Esophagus squamous epithelium (tissue), 5 donors: ENCODE measurements at regions not wholly inside any gene's neighbourhood (a gene's known extent, or its start where the extent isn't known, plus 50 kb on each side); places are given as distances from the start of the nearest gene placed in this dataset.

ENCODE experiments used
- DNase-seq: peaks from one replicate; lab custom pipeline; 2025; lab: John Stamatoyannopoulos, UW
- H3K27ac ChIP-seq, 4 donors: fragments of 200-600 bp; sonication (generic); one replicate each; pipeline ENCODE4 v1.5.1; 2016 to 2019; ENCODE audit warnings: mild to moderate bottlenecking in 1 of 4
- H3K27me3 ChIP-seq, 4 donors: fragments of 200-600 bp; sonication (generic); 1 replicate in 3 of 4; 2 replicates in 1 of 4; pipeline versions ENCODE4 v1.5.1 to v1.6.0; 2017 to 2021; ENCODE audit warnings: antibody characterized with exemption in 1 of 4
- H3K36me3 ChIP-seq, 3 donors: fragments of 200-600 bp; sonication (generic); one replicate each; pipeline ENCODE4 v1.5.1; 2016 to 2019
- H3K4me1 ChIP-seq, 3 donors: fragments of 200-600 bp; sonication (generic); one replicate each; pipeline ENCODE4 v1.5.1; 2017 to 2019
- H3K4me3 ChIP-seq, 4 donors: fragments of 200-600 bp; sonication (generic); 1 replicate in 3 of 4; 2 replicates in 1 of 4; pipeline ENCODE4 v1.5.1; 2016 to 2019; ENCODE audit warnings: mild to moderate bottlenecking in 2 of 4, moderate library complexity in 1 of 4
- H3K9me3 ChIP-seq, 3 donors: fragments of 200-600 bp; sonication (generic); one replicate each; pipeline ENCODE4 v1.5.1; 2016 to 2019
- POLR2A ChIP-seq, 4 donors: fragments of 450-650 bp; IDR thresholded peaks; one replicate each; pipeline ENCODE4 v1.6.1; 2017; ENCODE audit warnings: antibody characterized with exemption in 4 of 4, mild to moderate bottlenecking in 4 of 4, moderate library complexity in 3 of 4
- WGBS, 2 donors: methylation state at CpG; one replicate each; pipeline ENCODE4 v1.1.5; 2018; 5-methylcytosine and 5-hydroxymethylcytosine counted together
- intact Hi-C: fragments of 100-400 bp; cut with DNase I; formaldehyde crosslinking; loops from one replicate; pipeline ENCODE4 v1.15.0; 2022
- TF ChIP-seq, protein P1 (sequence below), 6 experiments: fragments of 450-650 bp in 4 of 6; fragments of 200-600 bp in 2 of 6; sonication (generic) in 2 of 6; IDR thresholded peaks; one replicate each; pipeline ENCODE4 v1.5.1; 2016 to 2019; ENCODE audit warnings: antibody characterized with exemption in 6 of 6, mild to moderate bottlenecking in 4 of 6, moderate library complexity in 4 of 6
- donor health status: DM: yes; HTN: yes; CAD: no.

DNA sequence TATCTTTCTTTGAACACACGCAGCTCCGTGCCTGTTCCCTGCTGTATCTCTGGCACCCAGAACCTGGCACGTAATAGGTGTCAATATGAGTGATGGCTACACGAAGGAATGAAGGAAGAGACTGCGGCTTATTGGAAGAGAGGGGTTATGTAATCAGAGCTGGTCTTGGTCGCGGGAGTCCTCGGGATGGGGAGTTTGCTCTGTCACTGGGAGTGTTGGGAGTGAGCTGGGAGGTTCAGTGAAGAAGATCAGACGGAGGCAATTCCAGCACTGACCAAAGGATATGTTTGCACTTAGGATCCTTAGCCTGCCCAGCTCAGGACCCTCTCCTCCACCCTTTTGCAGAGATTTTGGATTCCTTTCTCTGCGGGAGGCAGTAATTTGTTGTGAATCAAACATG is 709.1 kb downstream of the PTPRU start:
- no peak for DNase-seq
- Histone ChIP-seq H3K36me3 (no peaks in the 10 kb centered on the region), H3K27me3 (peaks cover 0 to 79% (median 0%) of the 10 kb centered on the region in 4 donors), H3K4me3 (no peak overlapping the region), H3K27ac (no peak overlapping the region), H3K4me1 (no peaks in the 10 kb centered on the region), H3K9me3 (no peaks in the 10 kb centered on the region)
- TF ChIP-seq, protein P1, sequence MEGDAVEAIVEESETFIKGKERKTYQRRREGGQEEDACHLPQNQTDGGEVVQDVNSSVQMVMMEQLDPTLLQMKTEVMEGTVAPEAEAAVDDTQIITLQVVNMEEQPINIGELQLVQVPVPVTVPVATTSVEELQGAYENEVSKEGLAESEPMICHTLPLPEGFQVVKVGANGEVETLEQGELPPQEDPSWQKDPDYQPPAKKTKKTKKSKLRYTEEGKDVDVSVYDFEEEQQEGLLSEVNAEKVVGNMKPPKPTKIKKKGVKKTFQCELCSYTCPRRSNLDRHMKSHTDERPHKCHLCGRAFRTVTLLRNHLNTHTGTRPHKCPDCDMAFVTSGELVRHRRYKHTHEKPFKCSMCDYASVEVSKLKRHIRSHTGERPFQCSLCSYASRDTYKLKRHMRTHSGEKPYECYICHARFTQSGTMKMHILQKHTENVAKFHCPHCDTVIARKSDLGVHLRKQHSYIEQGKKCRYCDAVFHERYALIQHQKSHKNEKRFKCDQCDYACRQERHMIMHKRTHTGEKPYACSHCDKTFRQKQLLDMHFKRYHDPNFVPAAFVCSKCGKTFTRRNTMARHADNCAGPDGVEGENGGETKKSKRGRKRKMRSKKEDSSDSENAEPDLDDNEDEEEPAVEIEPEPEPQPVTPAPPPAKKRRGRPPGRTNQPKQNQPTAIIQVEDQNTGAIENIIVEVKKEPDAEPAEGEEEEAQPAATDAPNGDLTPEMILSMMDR (IDR thresholded peaks at IDR 0.05), result no peak
- no peak for TF ChIP-seq POLR2A (IDR thresholded peaks at IDR 0.05)
- intact Hi-C loops, result no loop called here
- WGBS, 2 donors, result 27% methylated on average over 7 to 8 of the region's 10 CpGs

DNA sequence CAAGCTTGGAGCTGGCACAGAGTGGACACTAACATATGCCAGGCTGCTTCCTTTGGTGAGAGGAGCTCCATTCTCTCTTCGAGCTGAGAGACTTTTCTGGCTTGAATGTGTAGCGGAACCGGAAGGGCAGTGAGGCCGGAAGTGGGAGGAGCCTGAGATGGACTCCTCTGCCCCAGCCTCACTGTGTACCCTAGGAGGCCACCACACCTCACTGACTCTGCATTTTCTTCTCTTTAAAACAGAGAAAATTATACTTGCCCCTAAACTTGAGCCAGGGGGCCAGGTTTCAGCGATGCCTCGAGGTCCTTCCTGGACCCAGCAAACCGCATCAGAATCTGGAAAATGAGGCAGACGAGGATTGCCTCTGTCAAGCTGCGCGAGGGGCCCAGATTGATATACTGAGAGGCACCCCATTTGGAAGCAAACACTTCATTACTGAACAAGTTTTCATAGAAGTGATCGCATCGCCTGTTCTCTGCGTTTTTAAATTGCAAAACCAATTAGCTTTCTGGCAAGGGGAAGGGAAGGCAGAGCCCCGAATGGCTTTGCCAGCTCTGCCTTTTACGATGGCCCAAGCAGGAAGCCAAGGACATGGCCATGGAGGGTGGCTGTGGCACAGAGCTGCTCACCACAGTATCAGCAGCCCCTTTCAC is 708.1 kb downstream of the PTPRU start:
- no peak overlapping the region for H3K27ac ChIP-seq
- TF ChIP-seq POLR2A (IDR thresholded peaks at IDR 0.05), result no peak
- TF ChIP-seq, protein P1 (IDR thresholded peaks at IDR 0.05), result no peak
- H3K36me3 ChIP-seq, result no peaks in the 10 kb centered on the region
- H3K27me3 ChIP-seq, result peaks cover 0 to 84% (median 0%) of the 10 kb centered on the region in 4 donors
- H3K9me3 ChIP-seq, result no peaks in the 10 kb centered on the region
- 59 to 75% methylated on average over 11 to 14 of the region's 15 CpGs for WGBS, 2 donors
- no peak overlapping the region for H3K4me3 ChIP-seq
- no peak for DNase-seq
- no peaks in the 10 kb centered on the region for H3K4me1 ChIP-seq
- intact Hi-C loops, result no loop called here

DNA sequence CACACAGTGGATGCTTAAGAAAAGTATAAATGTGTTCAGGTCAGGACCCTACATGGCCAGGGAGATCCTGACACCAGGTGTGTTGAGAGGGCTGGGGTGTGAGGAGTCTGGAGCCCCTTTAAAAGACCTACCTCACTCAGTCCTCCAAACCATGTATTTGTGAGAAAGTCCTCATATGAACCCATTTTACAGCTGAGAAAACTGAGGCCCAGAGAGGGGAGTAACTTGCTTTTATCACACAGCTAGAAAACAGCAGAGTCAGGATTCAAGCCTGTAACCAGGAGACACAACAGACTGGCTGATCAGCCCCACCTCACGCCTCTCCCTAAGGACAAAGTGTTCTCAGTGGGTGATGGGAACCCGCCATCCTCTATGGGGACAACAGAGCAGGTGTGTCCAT is 706.7 kb downstream of the PTPRU start:
- Histone ChIP-seq H3K36me3 (no peaks in the 10 kb centered on the region), H3K9me3 (no peaks in the 10 kb centered on the region), H3K4me3 (no peak overlapping the region), H3K27me3 (peaks cover 0 to 74% (median 0%) of the 10 kb centered on the region in 4 donors), H3K27ac (no peak overlapping the region), H3K4me1 (no peaks in the 10 kb centered on the region)
- intact Hi-C loops, result no loop called here
- WGBS, 2 donors, result 40 to 85% methylated on average over 1 to 2 of the region's 2 CpGs
- TF ChIP-seq, protein P1 (IDR thresholded peaks at IDR 0.05), result no peak
- no peak for TF ChIP-seq POLR2A (IDR thresholded peaks at IDR 0.05)
- no peak for DNase-seq

DNA sequence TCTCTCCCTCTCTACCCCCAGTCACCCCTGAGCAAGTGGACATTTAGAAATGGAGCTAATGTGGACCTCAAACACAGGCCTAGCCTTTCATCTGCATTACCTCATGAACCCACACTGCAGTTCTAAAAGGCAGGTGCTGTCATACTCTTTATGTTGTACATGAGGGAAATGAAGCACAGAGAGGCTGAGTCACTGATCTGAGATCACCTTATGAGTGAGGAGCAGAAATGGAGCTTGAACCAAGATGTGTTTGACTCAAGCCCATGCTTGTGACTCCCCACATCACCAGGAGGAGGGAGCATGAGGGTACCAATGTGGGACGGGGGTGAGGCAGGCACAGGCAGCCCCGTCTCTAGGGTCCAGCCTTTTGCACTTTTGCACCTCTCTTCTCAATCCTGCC is 702.8 kb downstream of the PTPRU start:
- peaks cover 0 to 36% (median 0%) of the 10 kb centered on the region in 4 donors for H3K27me3 ChIP-seq
- intact Hi-C loops, result no loop called here
- no peaks in the 10 kb centered on the region for H3K9me3 ChIP-seq
- no peak for DNase-seq
- no peak overlapping the region for H3K4me3 ChIP-seq
- TF ChIP-seq, protein P1 (IDR thresholded peaks at IDR 0.05), result no peak
- no peak for TF ChIP-seq POLR2A (IDR thresholded peaks at IDR 0.05)
- 55 to 61% methylated on average over 2 of the region's 2 CpGs for WGBS, 2 donors
- no peaks in the 10 kb centered on the region for H3K36me3 ChIP-seq
- H3K27ac ChIP-seq, result no peak overlapping the region
- no peaks in the 10 kb centered on the region for H3K4me1 ChIP-seq

DNA sequence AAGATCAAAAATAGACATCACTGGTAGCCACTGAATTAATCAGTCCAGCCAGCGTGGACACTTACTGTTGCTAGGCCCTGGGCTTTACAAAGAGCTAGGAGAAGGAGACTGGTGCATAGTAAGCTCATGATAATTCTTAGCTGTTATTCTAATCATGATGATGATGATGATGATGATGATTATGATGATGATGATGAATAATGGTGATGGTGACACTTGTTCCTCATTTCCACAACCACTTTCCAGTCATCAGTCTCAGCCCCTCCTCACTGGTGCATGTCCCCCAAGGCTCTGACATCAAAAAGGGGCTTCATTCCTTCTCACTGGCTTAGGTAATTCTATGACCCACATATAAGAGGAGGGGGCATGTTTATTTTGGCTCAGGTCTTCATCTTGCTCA is 701.0 kb downstream of the PTPRU start:
- Histone ChIP-seq H3K4me3 (no peak overlapping the region), H3K9me3 (no peaks in the 10 kb centered on the region), H3K27me3 (peaks cover 0 to 39% (median 0%) of the 10 kb centered on the region in 4 donors), H3K27ac (no peak overlapping the region), H3K4me1 (no peaks in the 10 kb centered on the region), H3K36me3 (no peaks in the 10 kb centered on the region)
- TF ChIP-seq, protein P1 (IDR thresholded peaks at IDR 0.05), result no peak
- DNase-seq, result no peak
- intact Hi-C loops, result no loop called here
- 57 to 78% methylated on average over 1 of the region's 1 CpG for WGBS, 2 donors
